ENCODE measurements at regions not wholly inside any gene's neighbourhood (a gene's known extent, or its start where the extent isn't known, plus 50 kb on each side); places are given as distances from the start of the nearest gene placed in this dataset.
A peak's percentile ranks its signal among the peaks of the same experiment; 100 is the strongest.

DNA sequence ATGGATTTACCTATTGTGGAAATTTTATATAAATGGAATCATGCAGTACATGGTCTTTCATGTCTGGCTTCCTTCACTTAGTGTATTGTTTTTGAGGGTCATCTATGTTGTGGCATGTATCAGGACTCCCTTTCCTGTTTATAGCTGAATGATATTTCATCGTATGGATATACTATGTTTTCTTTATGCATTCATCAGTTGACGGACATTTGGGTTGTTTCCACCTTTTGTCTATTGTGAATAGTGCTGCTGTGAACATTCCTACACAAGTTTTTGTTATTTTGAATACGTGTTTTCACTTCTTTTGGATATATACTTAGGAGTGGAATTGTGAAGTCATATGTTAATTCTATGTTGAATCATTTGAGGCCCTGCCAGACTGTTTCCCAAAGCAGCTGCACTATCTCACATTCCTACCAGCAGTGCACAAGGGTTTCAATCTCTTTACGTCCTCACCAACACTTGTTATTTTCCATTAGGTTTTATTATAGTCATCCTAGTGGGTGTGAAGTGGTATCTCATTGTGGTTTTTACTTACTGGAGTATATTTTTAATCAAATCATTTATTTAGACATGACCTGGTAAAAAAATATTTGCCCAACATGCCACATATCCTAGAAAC is 262.7 kb downstream of the DLEU7 start:
- peak; percentile 82 to 88 for DNase-seq (ENCODE audit: low read depth in 2 of 2)
- no peak overlapping the region for H3K4me3 ChIP-seq (replicated peaks in 1 of 2; ENCODE audit: low read depth in 2 of 2, low read length in 2 of 2)
- TF ChIP-seq, protein P1, sequence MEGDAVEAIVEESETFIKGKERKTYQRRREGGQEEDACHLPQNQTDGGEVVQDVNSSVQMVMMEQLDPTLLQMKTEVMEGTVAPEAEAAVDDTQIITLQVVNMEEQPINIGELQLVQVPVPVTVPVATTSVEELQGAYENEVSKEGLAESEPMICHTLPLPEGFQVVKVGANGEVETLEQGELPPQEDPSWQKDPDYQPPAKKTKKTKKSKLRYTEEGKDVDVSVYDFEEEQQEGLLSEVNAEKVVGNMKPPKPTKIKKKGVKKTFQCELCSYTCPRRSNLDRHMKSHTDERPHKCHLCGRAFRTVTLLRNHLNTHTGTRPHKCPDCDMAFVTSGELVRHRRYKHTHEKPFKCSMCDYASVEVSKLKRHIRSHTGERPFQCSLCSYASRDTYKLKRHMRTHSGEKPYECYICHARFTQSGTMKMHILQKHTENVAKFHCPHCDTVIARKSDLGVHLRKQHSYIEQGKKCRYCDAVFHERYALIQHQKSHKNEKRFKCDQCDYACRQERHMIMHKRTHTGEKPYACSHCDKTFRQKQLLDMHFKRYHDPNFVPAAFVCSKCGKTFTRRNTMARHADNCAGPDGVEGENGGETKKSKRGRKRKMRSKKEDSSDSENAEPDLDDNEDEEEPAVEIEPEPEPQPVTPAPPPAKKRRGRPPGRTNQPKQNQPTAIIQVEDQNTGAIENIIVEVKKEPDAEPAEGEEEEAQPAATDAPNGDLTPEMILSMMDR (IDR thresholded peaks at IDR 0.05; ENCODE audit: low read depth, low read length): peak; percentile 36

DNA sequence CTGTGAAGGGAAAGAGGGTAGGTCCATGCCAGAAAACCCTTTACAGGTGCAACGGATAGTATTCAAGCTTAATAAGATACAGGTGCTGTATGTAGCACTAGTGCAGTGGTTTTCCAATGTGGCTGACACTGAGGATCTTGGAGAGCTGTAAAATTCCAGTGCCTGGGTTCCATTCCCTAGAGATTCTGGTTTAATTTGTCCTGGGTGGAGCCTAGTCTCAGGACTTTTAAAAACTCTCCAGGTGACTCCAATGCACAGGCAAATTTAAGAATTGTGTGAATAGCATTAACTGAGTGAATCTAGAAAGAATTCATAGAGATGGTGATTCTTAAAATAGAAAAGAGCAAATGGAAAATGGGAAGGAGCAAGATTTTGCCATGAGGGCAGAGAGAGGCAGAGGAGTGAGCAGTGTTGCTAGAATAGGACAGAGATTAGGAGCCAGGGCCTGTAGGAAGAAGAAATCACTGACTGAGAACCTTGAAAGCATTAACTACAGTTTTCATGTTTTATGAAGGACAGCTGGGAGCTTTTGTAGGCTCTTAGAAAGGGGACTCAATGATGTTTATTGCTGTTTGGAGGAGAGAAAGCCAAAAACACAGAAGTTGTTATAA is 261.8 kb downstream of the DLEU7 start:
- DNase-seq (ENCODE audit: low read depth in 2 of 2): no peak
- TF ChIP-seq, protein P1 (IDR thresholded peaks at IDR 0.05; ENCODE audit: low read depth, low read length): no peak
- no peak overlapping the region for H3K4me3 ChIP-seq (replicated peaks in 1 of 2; ENCODE audit: low read depth in 2 of 2, low read length in 2 of 2)

DNA sequence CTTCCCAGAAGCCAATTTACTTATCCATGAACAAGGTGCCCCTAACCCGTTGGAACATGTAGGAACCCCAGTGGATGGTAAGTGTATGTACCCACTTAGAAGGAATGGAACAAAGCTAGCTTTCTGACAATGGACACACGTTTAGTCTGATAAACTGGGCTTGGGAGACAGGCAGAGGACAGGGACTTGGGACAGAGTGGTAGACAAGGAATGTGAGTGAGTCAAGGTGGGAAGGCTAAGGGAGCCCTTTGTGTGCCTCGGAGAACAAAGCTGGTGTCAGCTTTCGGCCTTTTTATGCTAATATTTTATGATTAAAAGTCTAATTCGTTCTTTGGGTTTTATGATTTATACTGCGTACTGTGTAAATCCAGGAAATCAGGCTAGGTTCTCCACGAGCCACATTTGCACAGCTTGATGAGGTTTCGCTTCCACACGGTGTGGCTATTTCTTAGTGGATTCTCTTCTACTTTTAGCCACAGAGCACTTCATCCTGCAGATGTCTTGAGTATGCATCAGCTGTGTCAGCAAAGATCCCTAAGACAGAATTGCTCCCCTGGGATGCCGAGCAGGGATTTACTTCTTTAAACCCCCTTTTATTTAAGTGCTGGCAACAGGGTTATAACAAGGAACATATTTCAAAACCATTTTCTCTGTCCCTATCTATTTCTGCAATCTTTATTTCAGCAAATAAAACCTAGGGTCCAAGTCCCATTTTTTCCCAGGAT is 258.5 kb downstream of the DLEU7 start:
- H3K4me3 ChIP-seq (replicated peaks in 1 of 2; ENCODE audit: low read depth in 2 of 2, low read length in 2 of 2): no peak overlapping the region
- TF ChIP-seq, protein P1 (IDR thresholded peaks at IDR 0.05; ENCODE audit: low read depth, low read length): no peak
- DNase-seq (ENCODE audit: low read depth in 2 of 2): no peak

DNA sequence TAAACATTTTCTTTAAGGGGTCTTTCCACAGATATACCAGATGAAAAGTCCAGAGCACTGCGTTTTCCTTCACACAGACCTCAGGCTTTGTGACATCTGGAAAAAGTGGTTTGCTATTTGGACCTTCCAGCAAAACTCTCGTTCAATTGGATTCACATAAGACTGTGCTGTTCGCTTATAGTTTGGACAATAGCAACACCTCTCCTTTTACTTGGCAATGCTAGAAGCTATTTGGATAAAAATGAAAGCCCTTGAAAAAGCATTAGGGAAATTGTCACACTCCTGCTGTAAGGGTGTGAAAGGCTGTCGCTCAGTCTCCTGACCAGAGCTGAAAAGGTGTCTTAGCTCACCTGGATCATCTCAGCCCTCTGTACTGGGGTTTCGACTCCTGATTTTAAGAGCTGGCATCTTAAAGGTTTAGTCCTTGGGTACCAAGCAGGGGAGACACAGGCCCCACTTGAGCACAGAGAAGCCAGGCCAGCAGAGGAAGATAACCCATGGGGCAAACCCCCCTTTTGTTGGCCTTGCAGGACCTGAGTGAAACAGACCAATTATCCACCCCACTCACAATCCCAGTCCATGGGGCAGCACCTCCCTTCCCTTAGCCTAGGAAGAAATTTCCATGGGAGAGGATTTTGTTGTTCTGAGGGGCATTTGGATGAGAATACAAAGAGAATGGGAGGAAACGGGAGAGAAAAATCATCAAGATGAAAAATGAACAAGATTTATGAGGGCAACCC is 257.6 kb downstream of the DLEU7 start:
- TF ChIP-seq, protein P1 (IDR thresholded peaks at IDR 0.05; ENCODE audit: low read depth, low read length): no peak
- DNase-seq (ENCODE audit: low read depth in 2 of 2): no peak
- no peak overlapping the region for H3K4me3 ChIP-seq (replicated peaks in 1 of 2; ENCODE audit: low read depth in 2 of 2, low read length in 2 of 2)

DNA sequence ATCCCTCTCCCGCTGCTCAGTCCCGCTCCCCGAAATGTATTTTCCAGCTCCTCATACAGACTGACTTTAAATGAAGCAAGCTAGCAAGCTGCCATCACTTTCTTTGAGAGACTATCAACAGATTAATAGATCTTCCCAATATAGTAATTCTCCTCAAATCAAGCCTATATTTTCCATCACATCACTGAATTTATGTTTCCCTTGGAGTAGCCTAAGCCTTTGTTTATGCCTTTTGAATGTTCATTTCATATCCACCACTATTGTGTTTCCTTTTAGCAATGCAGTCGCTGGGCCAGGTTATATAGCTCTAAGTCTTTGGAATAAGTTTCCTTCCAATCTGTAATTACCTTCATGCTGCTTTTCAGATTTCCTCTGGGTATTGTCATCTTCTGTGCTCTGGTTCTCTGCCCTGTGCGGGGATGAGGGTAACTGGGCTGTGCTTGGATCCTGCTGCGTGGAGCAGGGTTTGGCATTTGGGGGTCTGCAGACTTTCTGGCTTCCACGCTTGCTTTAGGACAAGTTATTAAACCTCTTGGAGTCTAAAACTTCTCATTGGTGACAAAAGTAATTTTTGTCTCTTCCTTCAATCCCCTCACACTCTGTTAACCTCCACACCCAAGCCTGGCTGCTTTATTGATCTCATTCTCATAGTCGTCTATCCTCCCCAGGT is 256.9 kb downstream of the DLEU7 start:
- no peak overlapping the region for H3K4me3 ChIP-seq (replicated peaks in 1 of 2; ENCODE audit: low read depth in 2 of 2, low read length in 2 of 2)
- no peak for DNase-seq (ENCODE audit: low read depth in 2 of 2)
- TF ChIP-seq, protein P1 (IDR thresholded peaks at IDR 0.05; ENCODE audit: low read depth, low read length): no peak

DNA sequence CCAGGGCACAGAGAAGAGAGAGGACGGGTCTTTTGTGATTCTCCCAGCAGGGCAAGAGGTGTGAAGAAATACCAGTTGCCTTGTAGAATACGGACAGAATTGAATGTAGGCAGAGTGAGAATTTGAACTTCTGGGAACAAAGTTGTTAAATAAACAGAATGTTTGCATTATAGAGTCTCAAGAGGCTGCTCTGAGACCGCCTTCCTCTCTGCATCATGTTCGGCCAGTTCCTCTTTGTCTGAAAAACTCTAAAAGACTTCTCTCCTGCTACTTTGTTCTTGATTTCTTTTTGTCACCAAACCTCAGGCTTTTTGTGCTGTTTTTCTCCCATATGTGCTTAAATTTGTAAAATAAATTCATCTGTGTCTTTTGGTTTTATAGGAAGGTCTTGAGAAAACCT is 256.4 kb downstream of the DLEU7 start:
- TF ChIP-seq, protein P1 (IDR thresholded peaks at IDR 0.05; ENCODE audit: low read depth, low read length): no peak
- H3K4me3 ChIP-seq (replicated peaks in 1 of 2; ENCODE audit: low read depth in 2 of 2, low read length in 2 of 2): no peak overlapping the region
- DNase-seq (ENCODE audit: low read depth in 2 of 2): no peak
